HG03025 (cell line): ENCODE measurements at regions not wholly inside any gene's neighbourhood (a gene's known extent, or its start where the extent isn't known, plus 50 kb on each side); places are given as distances from the start of the nearest gene placed in this dataset.
"Not testable (repeated sequence)": the region's sequence is repeated elsewhere in the genome, so short reads cannot be mapped to it uniquely, and the experiment has no call there.

Experiments used
- ATAC-seq: cut with Tn5 transposase; IDR thresholded peaks from one replicate; pipeline ENCODE4 v1.9.1; 2021; ENCODE audit warnings: mild to moderate bottlenecking, moderate library complexity; ENCODE audit not compliant: unreplicated experiment, low FRiP score

GRCh38 chr2:149782572-149782971 is 195.0 kb upstream of the MMADHC start:
- no peak for ATAC-seq

GRCh38 chr2:149781263-149781808 is 193.8 kb upstream of the MMADHC start:
- no peak for ATAC-seq

- no peak for ATAC-seq
Observed at GRCh38 chr2:149773006-149773405, 185.4 kb upstream of the MMADHC start.

- ATAC-seq: no peak
Observed at GRCh38 chr2:149768320-149768799, 180.8 kb upstream of the MMADHC start.

- no peak for ATAC-seq
Observed at GRCh38 chr2:149767516-149767974, 180.0 kb upstream of the MMADHC start.

- no peak for ATAC-seq
Observed at GRCh38 chr2:149766339-149766738, 178.8 kb upstream of the MMADHC start.

GRCh38 chr2:149765636-149766035 is 178.1 kb upstream of the MMADHC start:
- no peak for ATAC-seq

- ATAC-seq: no peak
Observed at GRCh38 chr2:149765003-149765402, 177.4 kb upstream of the MMADHC start.

GRCh38 chr2:149763358-149763757 is 175.8 kb upstream of the MMADHC start:
- ATAC-seq: no peak

- no peak for ATAC-seq
Observed at GRCh38 chr2:149761611-149762010, 174.0 kb upstream of the MMADHC start.

GRCh38 chr2:149759382-149759781 is 171.8 kb upstream of the MMADHC start:
- ATAC-seq: not testable (repeated sequence)

- ATAC-seq: not testable (repeated sequence)
Observed at GRCh38 chr2:149754722-149755121, 167.1 kb upstream of the MMADHC start.

GRCh38 chr2:149747456-149747855 is 159.9 kb upstream of the MMADHC start:
- ATAC-seq: no peak

- ATAC-seq: no peak
Observed at GRCh38 chr2:149745396-149746230, 158.0 kb upstream of the MMADHC start.

- ATAC-seq: no peak
Observed at GRCh38 chr2:149744865-149745264, 157.3 kb upstream of the MMADHC start.

- no peak for ATAC-seq
Observed at GRCh38 chr2:149743842-149744448, 156.4 kb upstream of the MMADHC start.

- ATAC-seq: no peak
Observed at GRCh38 chr2:149741646-149742045, 154.1 kb upstream of the MMADHC start.

GRCh38 chr2:149740490-149740889 is 152.9 kb upstream of the MMADHC start:
- no peak for ATAC-seq

- no peak for ATAC-seq
Observed at GRCh38 chr2:149739883-149740265, 152.3 kb upstream of the MMADHC start.

- ATAC-seq: no peak
Observed at GRCh38 chr2:149739171-149739882, 151.8 kb upstream of the MMADHC start.

- ATAC-seq: no peak
Observed at GRCh38 chr2:149738767-149739166, 151.2 kb upstream of the MMADHC start.
